Transverse colon (tissue), 4 donors: ENCODE measurements at regions not wholly inside any gene's neighbourhood (a gene's known extent, or its start where the extent isn't known, plus 50 kb on each side); places are given as distances from the start of the nearest gene placed in this dataset.

Source experiments
- DNase-seq: peaks from one replicate; pipeline ENCODE4 v3.0.0-alpha.2; 2019
- H3K27ac ChIP-seq, 4 donors: fragments of 200-600 bp; sonication (generic); 2 replicates each; pipeline ENCODE4 v1.5.1; 2016 to 2018; ENCODE audit warnings: inconsistent platforms in 4 of 4
- H3K27me3 ChIP-seq: fragments of 200-600 bp; sonication (generic); 2 replicates; pipeline ENCODE4 v1.5.1; 2017; ENCODE audit warnings: inconsistent platforms
- H3K36me3 ChIP-seq, 4 donors: fragments of 200-600 bp; sonication (generic); 2 replicates each; pipeline ENCODE4 v1.5.1; 2017 to 2019; ENCODE audit warnings: inconsistent platforms in 4 of 4
- H3K4me1 ChIP-seq, 4 donors: fragments of 200-600 bp; sonication (generic); 2 replicates each; pipeline ENCODE4 v1.5.1; 2017 to 2020; ENCODE audit warnings: inconsistent platforms in 4 of 4
- H3K4me3 ChIP-seq, 4 donors: fragments of 200-600 bp; sonication (generic); 1 replicate in 1 of 4; 2 replicates in 3 of 4; pipeline versions ENCODE4 v1.5.1 to v1.6.1; 2017 to 2019; ENCODE audit warnings: inconsistent platforms in 4 of 4
- H3K9me3 ChIP-seq, 2 donors: fragments of 200-600 bp; sonication (generic); 2 replicates each; pipeline ENCODE4 v1.5.1; 2017 to 2019; ENCODE audit warnings: inconsistent platforms in 2 of 2
- EP300 ChIP-seq: sonication (generic); formaldehyde crosslinking; IDR thresholded peaks from one replicate; pipeline ENCODE4 v1.6.1; 2017; ENCODE audit warnings: antibody characterized with exemption, low read depth
- POLR2A ChIP-seq: fragments of 450-650 bp; IDR thresholded peaks from one replicate; pipeline ENCODE4 v1.6.1; 2016; ENCODE audit warnings: antibody characterized with exemption, mild to moderate bottlenecking, moderate library complexity
- POLR2AphosphoS5 ChIP-seq, 3 donors: sonication (generic); formaldehyde crosslinking; IDR thresholded peaks; one replicate each; pipeline ENCODE4 v1.6.1; 2016; ENCODE audit warnings: antibody characterized with exemption in 3 of 3
- WGBS, 2 donors: methylation state at CpG; one replicate each; pipeline ENCODE4 v1.1.5; 2018; ENCODE audit warnings: low coverage in 1 of 2; 5-methylcytosine and 5-hydroxymethylcytosine counted together
- in situ Hi-C, 4 donors: fragments of 200-750 bp; cut with MboI; loops; one replicate each; pipeline versions ENCODE4 v1.15.0 to v1.15.1; 2017; ENCODE audit warnings: low sequenced_read_pairs in 3 of 4, low pct_ligation_motif_present in 1 of 4, low pct_unique_long_range_greater_than_20kb in 1 of 4
- intact Hi-C: fragments of 100-400 bp; cut with DNase I; formaldehyde crosslinking; loops from one replicate; pipeline ENCODE4 v1.15.1; 2023; ENCODE audit warnings: low total_unique reads
- TF ChIP-seq, protein P1 (sequence below), 5 experiments: fragments of 200-600 bp in 3 of 5; fragments of 450-650 bp in 2 of 5; sonication (generic) in 3 of 5; IDR thresholded peaks; 1 replicate in 2 of 5; 2 replicates in 3 of 5; pipeline ENCODE4 v1.5.1; 2016 to 2017; ENCODE audit warnings: antibody characterized with exemption in 5 of 5, inconsistent platforms in 3 of 5, mild to moderate bottlenecking in 2 of 5, moderate library complexity in 1 of 5

DNA sequence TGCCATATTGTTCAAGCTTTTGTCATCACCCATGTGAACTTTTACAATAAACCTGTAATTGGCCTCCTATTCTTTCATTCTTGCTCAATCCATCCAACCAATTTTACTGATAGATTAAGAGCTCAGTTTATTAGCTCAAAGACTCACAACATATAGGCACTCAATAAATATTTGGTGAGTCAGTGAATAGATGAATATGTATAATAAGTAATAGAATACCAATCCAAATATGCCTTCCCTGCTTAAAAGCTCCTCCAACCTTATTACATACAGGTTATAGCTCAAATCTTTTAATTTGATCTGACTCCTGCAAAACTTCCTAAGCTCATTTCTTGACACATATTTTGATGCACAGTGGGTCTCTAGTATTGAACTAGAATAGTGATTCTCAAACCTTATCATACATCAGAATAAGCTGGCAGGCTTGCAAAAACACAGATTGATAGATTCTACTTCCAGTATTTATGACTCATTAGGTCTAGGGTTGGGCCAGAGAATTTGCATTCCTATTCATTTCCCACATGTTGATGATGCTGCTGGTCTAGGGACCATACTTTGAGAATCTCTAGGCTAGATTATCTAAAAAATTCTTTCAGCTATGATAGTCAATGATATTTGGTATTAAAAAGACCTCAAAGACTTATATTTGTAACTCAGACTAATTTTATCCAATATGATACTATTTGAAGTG is 114.4 kb downstream of the PCTP start:
- Histone ChIP-seq H3K9me3 (no peaks in the 10 kb centered on the region), H3K4me1 (no peaks in the 10 kb centered on the region), H3K27ac (no peak overlapping the region), H3K27me3 (no peaks in the 10 kb centered on the region), H3K36me3 (no peaks in the 10 kb centered on the region), H3K4me3 (no peak overlapping the region)
- no peak for DNase-seq
- TF ChIP-seq, protein P1, sequence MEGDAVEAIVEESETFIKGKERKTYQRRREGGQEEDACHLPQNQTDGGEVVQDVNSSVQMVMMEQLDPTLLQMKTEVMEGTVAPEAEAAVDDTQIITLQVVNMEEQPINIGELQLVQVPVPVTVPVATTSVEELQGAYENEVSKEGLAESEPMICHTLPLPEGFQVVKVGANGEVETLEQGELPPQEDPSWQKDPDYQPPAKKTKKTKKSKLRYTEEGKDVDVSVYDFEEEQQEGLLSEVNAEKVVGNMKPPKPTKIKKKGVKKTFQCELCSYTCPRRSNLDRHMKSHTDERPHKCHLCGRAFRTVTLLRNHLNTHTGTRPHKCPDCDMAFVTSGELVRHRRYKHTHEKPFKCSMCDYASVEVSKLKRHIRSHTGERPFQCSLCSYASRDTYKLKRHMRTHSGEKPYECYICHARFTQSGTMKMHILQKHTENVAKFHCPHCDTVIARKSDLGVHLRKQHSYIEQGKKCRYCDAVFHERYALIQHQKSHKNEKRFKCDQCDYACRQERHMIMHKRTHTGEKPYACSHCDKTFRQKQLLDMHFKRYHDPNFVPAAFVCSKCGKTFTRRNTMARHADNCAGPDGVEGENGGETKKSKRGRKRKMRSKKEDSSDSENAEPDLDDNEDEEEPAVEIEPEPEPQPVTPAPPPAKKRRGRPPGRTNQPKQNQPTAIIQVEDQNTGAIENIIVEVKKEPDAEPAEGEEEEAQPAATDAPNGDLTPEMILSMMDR (IDR thresholded peaks at IDR 0.05): no peak
- no peak for TF ChIP-seq EP300
- no peak for TF ChIP-seq POLR2A
- no peak for TF ChIP-seq POLR2AphosphoS5 (IDR thresholded peaks at IDR 0.05)
- intact Hi-C loops (no loop called here), in situ Hi-C loops (loop anchor here in 1 of 4 donors (25.0 kb wide), 1 partner anchor 247 kb away; no protein-coding TSS in a partner anchor)

DNA sequence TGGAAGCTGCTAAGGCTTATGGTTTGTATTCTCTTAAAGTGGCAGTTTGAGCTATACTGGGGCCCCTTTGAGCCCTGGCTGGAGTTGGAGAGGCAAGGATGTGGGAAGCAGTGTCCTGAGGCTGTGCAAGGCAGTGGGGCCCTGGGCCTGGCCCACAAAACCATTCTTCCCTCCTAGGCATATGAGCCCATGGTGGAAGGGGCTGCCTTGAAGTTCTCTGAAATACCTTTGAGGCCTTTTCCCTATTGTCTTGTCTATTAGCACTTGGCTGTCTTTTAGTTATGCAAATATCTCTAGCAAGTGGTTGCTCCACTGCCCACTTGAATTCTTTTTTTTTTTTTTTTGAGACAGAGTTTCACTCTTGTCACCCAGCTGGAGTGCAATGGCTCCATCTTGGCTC is 119.2 kb downstream of the PCTP start:
- TF ChIP-seq POLR2A: no peak
- no peak for TF ChIP-seq POLR2AphosphoS5 (IDR thresholded peaks at IDR 0.05)
- H3K27ac ChIP-seq: no peak overlapping the region
- H3K9me3 ChIP-seq: no peaks in the 10 kb centered on the region
- H3K4me3 ChIP-seq: no peak overlapping the region
- intact Hi-C loops: no loop called here
- no peak for DNase-seq
- H3K27me3 ChIP-seq: no peaks in the 10 kb centered on the region
- in situ Hi-C loops: loop anchor here in 1 of 4 donors (25.0 kb wide), 1 partner anchor 242 kb away; no protein-coding TSS in a partner anchor
- H3K36me3 ChIP-seq: no peaks in the 10 kb centered on the region
- H3K4me1 ChIP-seq: no peaks in the 10 kb centered on the region

DNA sequence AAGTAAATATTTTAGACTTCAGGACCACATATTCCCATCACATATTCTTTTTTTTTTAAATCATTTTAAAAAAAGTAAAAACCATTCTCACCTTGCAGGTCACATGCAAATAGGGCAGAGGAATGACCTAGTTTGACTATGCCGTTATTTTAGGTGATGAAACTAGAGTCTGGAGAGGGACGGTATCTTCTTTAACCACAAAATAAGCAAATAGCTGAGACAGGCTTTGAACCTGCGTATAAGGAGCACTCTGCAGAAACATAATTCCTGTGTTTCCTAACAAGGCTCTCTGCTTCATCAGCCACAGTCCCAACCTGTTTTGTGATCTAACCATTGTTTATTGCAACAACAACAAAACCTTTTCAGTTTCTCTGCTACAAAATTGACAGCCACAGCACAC is 121.5 kb downstream of the PCTP start:
- H3K4me3 ChIP-seq: no peak overlapping the region
- H3K36me3 ChIP-seq: no peaks in the 10 kb centered on the region
- DNase-seq: no peak
- no peaks in the 10 kb centered on the region for H3K4me1 ChIP-seq
- H3K27ac ChIP-seq: no peak overlapping the region
- H3K9me3 ChIP-seq: no peaks in the 10 kb centered on the region
- 67% methylated on average over 3 of the region's 3 CpGs; no CpG with 5 or more reads in 1 of the 2 donors for WGBS, 2 donors
- TF ChIP-seq EP300 (no peak), POLR2AphosphoS5 (IDR thresholded peaks at IDR 0.05) (no peak), POLR2A (no peak)
- TF ChIP-seq, protein P1 (IDR thresholded peaks at IDR 0.05): no peak
- H3K27me3 ChIP-seq: no peaks in the 10 kb centered on the region
- intact Hi-C loops: no loop called here
- in situ Hi-C loops: loop anchor here in 1 of 4 donors (25.0 kb wide), 1 partner anchor 240 kb away; no protein-coding TSS in a partner anchor

DNA sequence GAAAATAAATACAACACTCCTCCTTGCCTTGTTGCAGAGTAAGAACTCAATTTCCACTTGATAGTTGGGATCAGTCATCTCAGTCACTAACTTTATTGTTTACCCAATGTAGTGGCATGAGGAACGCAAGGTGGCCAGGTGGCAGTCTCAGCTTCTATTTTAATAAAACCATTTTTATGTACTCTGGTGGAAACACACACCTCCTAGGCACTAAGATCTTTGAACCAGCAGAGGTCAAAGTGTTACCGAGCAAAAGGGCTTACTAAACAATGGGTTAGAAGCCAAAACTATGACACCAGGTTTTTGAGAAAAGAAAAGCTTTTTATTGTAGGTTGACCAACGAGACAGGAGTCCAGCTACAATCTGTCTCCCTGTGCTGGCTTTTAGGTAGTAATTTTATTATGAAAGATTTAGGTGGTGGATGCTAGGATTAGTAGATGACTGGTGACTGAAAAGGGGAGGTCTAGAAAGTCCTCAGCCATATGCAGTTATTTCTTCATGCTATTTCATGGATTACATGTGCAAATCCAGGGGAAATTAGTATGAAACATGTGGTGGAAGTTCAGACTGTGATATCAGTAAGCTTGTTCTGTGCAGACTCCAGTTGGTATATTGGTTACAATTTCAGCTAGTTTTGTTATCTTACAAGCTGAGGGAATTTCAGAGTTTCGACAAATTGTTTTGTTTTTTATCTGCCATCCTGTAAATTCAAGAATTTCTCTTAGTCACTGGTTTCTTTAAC is 122.3 kb downstream of the PCTP start:
- intact Hi-C loops: no loop called here

More for the DNA sequence above, 122.3 kb downstream of the PCTP start:
- H3K9me3 ChIP-seq: no peaks in the 10 kb centered on the region
- H3K4me1 ChIP-seq: no peaks in the 10 kb centered on the region
- no peak for DNase-seq
- H3K27ac ChIP-seq: no peak overlapping the region
- WGBS, 2 donors: 33 to 44% methylated on average over 4 of the region's 4 CpGs
- H3K36me3 ChIP-seq: no peaks in the 10 kb centered on the region
- H3K4me3 ChIP-seq: no peak overlapping the region
- no peaks in the 10 kb centered on the region for H3K27me3 ChIP-seq
- in situ Hi-C loops: loop anchor here in 1 of 4 donors (25.0 kb wide), 1 partner anchor 239 kb away; no protein-coding TSS in a partner anchor
- TF ChIP-seq, protein P1 (IDR thresholded peaks at IDR 0.05): no peak
- no peak for TF ChIP-seq EP300
- no peak for TF ChIP-seq POLR2A
- TF ChIP-seq POLR2AphosphoS5 (IDR thresholded peaks at IDR 0.05): no peak
